Activated CD4-positive, CD25-positive, alpha-beta regulatory T cell treated with anti-CD3 and anti-CD28 coated beads, Interleukin-2, amount 50 U/mL, for 24 hours (primary cell): ENCODE measurements at regions not wholly inside any gene's neighbourhood (a gene's known extent, or its start where the extent isn't known, plus 50 kb on each side); places are given as distances from the start of the nearest gene placed in this dataset.

Source experiments
- ATAC-seq, 2 donors: fragments of 150-1000 bp; cut with Tn5 transposase; one replicate each; pipeline ENCODE4 v1.10.0; 2021; ENCODE audit warnings: mild to moderate bottlenecking in 1 of 2, moderate library complexity in 1 of 2

- no peak for ATAC-seq
Observed at GRCh38 chr13:78420814-78421213, 182.5 kb downstream of the POU4F1 start.

DNA sequence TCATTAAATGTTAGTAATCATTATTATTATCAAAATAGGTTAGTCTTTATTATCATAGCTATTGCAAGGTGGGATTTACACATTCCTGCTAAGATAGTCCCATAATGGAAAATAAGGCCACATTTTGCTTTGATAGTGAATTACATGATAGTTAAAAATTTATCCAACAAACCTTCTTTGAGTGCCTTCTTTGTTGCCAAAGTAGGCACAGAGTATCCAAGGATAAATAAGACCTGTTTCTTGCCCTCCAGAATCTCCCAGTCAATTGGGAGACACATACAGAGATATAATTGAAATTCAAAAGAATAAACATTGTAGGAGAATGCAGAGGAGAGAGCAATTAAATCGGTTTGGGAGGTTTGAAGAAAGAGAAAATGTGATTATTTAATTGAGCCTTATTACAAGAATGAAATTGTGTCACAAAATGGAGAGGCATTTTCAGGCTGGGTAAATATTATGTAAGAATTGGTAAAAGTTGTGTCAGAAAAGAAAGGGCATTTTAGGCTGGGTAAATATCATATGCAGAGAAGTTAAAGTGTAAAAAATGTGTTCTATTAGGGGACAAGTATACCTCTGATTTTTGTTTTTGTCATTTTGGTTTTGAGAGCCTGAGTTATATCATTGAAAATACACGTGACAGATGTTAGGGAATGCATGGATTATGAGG, 189.3 kb downstream of the POU4F1 start:
- ATAC-seq: no peak

DNA sequence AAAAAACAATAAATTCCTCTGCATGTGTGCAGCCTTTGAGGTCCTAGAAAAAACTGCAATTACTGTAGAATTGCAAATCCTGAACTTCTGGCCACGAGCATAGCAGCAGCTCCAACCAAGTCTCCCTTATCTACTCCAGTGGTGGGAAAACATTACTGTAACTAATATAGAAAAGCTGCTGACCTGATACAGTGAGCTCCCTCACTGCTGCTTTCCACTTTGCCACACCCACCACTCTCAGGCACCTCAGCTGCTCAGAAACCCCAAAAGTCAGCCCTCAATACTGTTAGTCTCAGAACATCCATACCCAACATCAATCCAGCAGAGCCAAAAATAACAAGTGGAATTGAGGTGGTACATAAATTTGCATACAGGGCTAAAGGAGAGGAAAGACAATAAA, 192.5 kb downstream of the POU4F1 start:
- ATAC-seq: no peak

DNA sequence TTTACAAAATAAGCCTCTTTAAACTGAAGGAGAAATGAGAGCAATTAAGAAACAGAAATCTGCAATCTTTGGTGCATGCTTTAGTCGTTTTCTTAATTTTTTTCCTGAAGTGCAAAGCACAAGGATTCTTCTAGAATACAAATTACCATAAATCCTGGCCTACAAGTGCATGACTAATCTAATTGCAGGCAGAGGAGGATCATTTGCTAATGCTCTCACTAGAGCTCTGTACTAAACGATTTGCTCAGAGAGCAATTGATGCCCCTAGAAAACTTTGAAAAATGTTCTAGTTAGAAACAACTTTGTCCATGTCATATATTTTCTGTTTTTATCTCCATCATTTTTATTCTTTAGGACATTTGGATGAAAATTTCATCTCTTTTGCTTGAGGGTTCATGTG, 193.2 kb downstream of the POU4F1 start:
- no peak for ATAC-seq

DNA sequence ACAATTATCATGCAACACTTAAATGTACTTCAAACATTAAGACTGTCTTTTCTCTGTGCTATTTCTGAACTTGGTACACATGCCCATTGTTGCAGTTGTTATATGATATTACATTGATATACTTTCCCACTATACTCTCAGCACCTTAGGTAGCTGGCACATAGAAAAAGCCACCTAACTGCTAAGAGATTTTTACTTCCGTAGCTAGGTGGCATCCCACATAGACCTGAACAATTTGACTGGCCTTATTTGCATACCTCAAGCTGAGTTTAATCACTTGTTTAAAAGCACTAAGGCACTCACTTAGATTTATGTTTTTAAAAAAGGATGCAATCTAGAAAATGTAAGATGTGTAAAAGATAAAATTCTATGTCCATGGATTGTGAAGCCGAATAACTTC, 194.2 kb downstream of the POU4F1 start:
- no peak for ATAC-seq

GRCh38 chr13:78404846-78405360, 198.4 kb downstream of the POU4F1 start:
- no peak for ATAC-seq

- no peak for ATAC-seq
Observed at GRCh38 chr13:78402708-78403400, 200.5 kb downstream of the POU4F1 start.

- ATAC-seq: no peak
Observed at GRCh38 chr13:78401873-78402707, 201.3 kb downstream of the POU4F1 start.

DNA sequence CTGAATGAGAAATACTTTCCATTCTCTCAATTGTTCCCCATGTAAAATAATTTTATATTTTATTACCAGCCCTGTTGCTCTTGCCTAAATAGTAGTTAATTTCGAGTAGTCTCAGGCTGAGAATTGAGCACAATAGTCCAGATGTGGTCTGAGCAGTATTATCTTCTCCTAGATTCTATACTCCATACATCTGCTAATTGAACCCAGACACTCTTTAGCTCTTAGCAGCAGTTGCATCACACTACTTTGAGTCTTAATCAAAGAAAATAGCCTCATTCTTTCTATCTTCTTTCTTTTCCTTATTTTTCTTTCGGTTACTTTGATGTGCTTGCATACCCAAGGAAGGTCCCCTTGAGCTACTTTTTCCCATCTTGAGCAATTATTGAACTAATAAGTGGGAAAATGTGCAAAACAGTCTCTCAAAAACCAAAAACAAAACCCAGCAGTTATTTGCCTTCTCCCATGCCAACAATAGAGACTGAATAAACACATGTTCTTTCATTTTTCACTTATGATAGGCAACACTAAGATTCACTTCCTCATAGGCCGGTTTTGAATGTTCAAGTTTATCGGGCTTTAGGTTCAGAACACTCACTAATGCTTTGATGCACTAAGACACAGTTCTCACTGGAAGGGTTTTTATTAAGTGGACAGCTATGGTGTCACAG, 204.5 kb downstream of the POU4F1 start:
- ATAC-seq: no peak

DNA sequence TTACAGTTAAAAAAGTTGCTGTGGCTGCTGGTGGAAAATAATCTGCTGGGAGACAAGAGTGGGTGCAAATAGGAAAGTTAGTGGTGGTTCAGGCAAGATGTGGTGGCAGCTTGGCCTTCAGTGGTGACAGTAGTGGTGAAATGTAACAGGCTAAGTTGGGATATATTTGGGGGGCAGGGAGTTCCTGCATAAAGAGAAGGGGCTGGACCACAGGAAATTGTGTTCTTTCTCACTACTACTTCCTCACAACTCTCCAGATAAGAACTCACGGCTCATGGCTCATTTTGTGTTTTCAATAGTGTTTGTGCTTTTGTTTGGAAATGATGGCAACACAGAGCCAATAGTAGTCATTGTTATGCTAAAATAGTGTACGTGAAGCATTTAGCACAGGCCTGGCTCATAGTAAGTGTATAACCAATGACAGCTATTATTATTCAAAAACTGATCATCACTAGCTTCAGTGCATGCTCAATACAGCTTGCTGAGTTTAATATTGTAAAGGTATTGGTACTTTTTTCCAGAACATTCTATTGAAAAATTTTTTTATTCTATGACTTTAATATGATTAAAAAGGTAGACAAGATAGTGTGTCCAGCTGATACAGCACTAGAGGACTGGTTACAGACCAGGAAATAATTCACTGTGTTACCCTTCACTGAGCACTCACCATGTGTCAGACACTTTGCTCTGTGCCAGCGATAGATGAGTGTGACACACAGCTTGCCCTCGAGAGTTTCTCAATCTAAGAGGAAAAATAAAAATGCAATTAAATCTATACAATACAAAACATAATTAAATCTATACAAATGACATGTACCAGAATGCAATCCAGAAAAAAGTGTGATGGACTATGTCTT, 209.8 kb downstream of the POU4F1 start:
- ATAC-seq: no peak

- no peak for ATAC-seq
Observed at GRCh38 chr13:78383899-78384298, 219.5 kb downstream of the POU4F1 start.

DNA sequence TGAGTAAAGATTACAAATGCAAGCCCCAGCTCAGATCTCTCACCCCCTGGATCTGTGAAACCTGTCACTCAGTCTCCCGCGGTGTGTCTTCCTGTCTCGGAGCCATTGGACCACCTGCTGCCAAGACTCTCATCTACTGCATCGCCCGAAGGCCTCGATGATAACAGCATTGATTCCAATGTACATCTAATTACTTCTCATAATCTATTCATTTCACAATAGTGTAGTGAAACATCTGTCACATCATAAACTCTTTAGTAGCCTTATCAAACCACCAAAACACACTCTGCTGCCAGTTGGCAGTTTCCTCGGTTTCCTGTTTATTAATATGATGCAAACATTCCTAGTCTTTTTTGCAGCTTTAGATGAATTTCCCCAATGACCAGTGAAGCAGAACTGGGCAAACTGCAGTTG, 220.3 kb downstream of the POU4F1 start:
- no peak for ATAC-seq

GRCh38 chr13:78382491-78382890, 220.9 kb downstream of the POU4F1 start:
- ATAC-seq: no peak

GRCh38 chr13:78376822-78377221, 226.5 kb downstream of the POU4F1 start:
- ATAC-seq: no peak

- no peak for ATAC-seq
Observed at GRCh38 chr13:78376033-78376432, 227.3 kb downstream of the POU4F1 start.

GRCh38 chr13:78372581-78372980, 230.8 kb downstream of the POU4F1 start:
- no peak for ATAC-seq

DNA sequence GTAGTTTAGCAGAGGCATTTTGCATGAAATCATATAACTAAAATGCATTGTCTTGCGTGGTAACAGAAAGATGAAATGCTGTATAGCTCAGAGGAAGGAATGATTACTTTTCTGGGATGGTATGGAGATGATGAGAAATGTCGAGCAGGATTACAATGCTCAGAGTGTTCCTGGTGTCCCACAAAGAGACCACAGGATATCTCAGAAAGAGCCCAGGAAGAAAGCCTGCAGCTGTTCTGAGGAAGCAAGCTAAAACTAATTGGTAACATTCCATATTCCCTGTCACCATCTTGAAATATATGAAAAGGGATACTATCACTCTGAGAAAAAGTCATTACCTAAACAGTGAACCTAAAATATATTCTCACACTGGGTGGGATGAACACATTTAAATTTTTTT, 233.1 kb downstream of the POU4F1 start:
- no peak for ATAC-seq

- no peak for ATAC-seq
Observed at GRCh38 chr13:78364711-78365110, 238.6 kb downstream of the POU4F1 start.

DNA sequence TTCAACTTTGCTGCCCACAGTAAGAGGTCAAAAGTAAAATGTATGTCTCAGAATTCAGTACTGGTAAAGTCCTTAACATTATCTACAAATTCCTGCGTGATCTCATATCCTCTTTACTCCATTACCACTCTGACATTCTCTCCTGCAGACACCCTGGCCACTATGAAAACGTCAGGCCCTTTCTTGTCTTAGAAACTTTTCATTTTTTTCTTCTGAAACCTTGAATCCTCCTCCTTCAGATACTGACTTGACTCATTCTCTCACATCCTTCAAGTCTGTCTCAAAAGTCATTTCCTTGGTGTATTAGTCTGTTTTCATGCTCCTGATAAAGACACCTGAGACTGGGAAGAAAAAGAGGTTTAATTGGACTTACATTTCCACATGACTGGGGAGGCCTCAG, 262.3 kb downstream of the POU4F1 start:
- ATAC-seq: no peak

GRCh38 chr13:78339927-78340326, 263.4 kb downstream of the POU4F1 start:
- no peak for ATAC-seq

GRCh38 chr13:78334059-78334458, 269.3 kb downstream of the POU4F1 start:
- no peak for ATAC-seq

- ATAC-seq: no peak
Observed at GRCh38 chr13:78326633-78327032, 276.7 kb downstream of the POU4F1 start.
